GDM1 (cell line): ENCODE measurements at regions not wholly inside any gene's neighbourhood (a gene's known extent, or its start where the extent isn't known, plus 50 kb on each side); places are given as distances from the start of the nearest gene placed in this dataset.
A peak's percentile ranks its signal among the peaks of the same experiment; 100 is the strongest.

Experiments
- DNase-seq: peaks from one replicate; lab custom pipeline; 2025; lab: John Stamatoyannopoulos, UW

GRCh38 chr13:76795701-76796695 lies 90.2 kb downstream of the KCTD12 start:
- no peak for DNase-seq

- peak; percentile 16 for DNase-seq
These were observed 93.4 kb downstream of the KCTD12 start for GRCh38 chr13:76792731-76793347.

GRCh38 chr13:76790980-76791819 lies 95.0 kb downstream of the KCTD12 start:
- no peak for DNase-seq

- no peak for DNase-seq
These were observed 95.7 kb downstream of the KCTD12 start for GRCh38 chr13:76790526-76790925.

GRCh38 chr13:76783798-76784197 lies 102.4 kb downstream of the KCTD12 start:
- no peak for DNase-seq

GRCh38 chr13:76778853-76779252 lies 107.4 kb downstream of the KCTD12 start:
- no peak for DNase-seq

GRCh38 chr13:76777096-76777495 lies 109.1 kb downstream of the KCTD12 start:
- no peak for DNase-seq

GRCh38 chr13:76775088-76775740 lies 111.0 kb downstream of the KCTD12 start:
- no peak for DNase-seq

GRCh38 chr13:76773448-76774094 lies 112.6 kb downstream of the KCTD12 start:
- DNase-seq, result no peak

- DNase-seq, result no peak
These were observed 114.0 kb downstream of the KCTD12 start for GRCh38 chr13:76772241-76772640.

GRCh38 chr13:76769271-76769791 lies 116.9 kb downstream of the KCTD12 start:
- DNase-seq, result peak; percentile 79

- DNase-seq, result no peak
These were observed 117.8 kb downstream of the KCTD12 start for GRCh38 chr13:76768384-76768783.

- no peak for DNase-seq
These were observed 121.3 kb downstream of the KCTD12 start for GRCh38 chr13:76764916-76765315.

- DNase-seq, result peak; percentile 51
These were observed 121.8 kb downstream of the KCTD12 start for GRCh38 chr13:76764429-76764828.

- DNase-seq, result no peak
These were observed 123.5 kb downstream of the KCTD12 start for GRCh38 chr13:76762721-76763120.

GRCh38 chr13:76759877-76760276 lies 126.3 kb downstream of the KCTD12 start:
- DNase-seq, result no peak

GRCh38 chr13:76758738-76759137 lies 127.5 kb downstream of the KCTD12 start:
- DNase-seq, result no peak

- DNase-seq, result no peak
These were observed 127.9 kb downstream of the KCTD12 start for GRCh38 chr13:76758257-76758656.

GRCh38 chr13:76756451-76756850 lies 129.8 kb downstream of the KCTD12 start:
- DNase-seq, result no peak

GRCh38 chr13:76754414-76754813 lies 131.8 kb downstream of the KCTD12 start:
- DNase-seq, result no peak

- no peak for DNase-seq
These were observed 134.9 kb downstream of the KCTD12 start for GRCh38 chr13:76751278-76751677.
